GM12878 (cell line): ENCODE measurements at regions not wholly inside any gene's neighbourhood (a gene's known extent, or its start where the extent isn't known, plus 50 kb on each side); places are given as distances from the start of the nearest gene placed in this dataset.

Experiments
- ATAC-seq: fragments of 200-7000 bp; cut with Tn5 transposase; 3 replicates; pipeline ENCODE4 v1.9.1; 2020; ENCODE audit warnings: mild to moderate bottlenecking, moderate library complexity
- BruUV-seq: library from RNA; stranded (reverse); fragments of 400-500 nt; replicated peaks from 2 replicates; lab custom pipeline; 2021; lab: Mats Ljungman, UMichigan
- CTCF ChIA-PET: fragments of 300-600 bp; sonication (Branson Sonifier 250); formaldehyde crosslinking; extraction: SDS; loops from one replicate; lab custom pipeline; 2021; ENCODE audit warnings: inconsistent platforms; lab: Yijun Ruan, JAX
- POLR2A ChIA-PET: fragments of 350-600 bp; formaldehyde crosslinking; extraction: SDS; loops from one replicate; lab custom pipeline; 2021; ENCODE audit warnings: inconsistent platforms; lab: Charles Lee
- RAD21 ChIA-PET: fragments of 300-600 bp; sonication (Branson Sonifier 250); formaldehyde crosslinking; loops from one replicate; lab custom pipeline; 2023; ENCODE audit warnings: antibody characterized with exemption; ENCODE audit not compliant: unreplicated experiment; lab: Charles Lee
- SMC1A ChIA-PET: fragments of 300-600 bp; sonication (Branson Sonifier 250); formaldehyde crosslinking; loops from one replicate; lab custom pipeline; 2023; ENCODE audit not compliant: unreplicated experiment, uncharacterized antibody; lab: Charles Lee
- DNase-seq: peaks from one replicate; pipeline ENCODE4 v3.0.0-alpha.2; 2011; ENCODE audit warnings: low read depth, low spot score
- FAIRE-seq: peaks from 3 replicates; lab custom pipeline; 2011; peaks lifted over from hg19 to GRCh38; lab: Jason Lieb, UNC
- H2AFZ ChIP-seq: 2 replicates; pipeline ENCODE4 v1.6.0; 2011; ENCODE audit warnings: low read depth, low read length, control low read depth; ENCODE audit not compliant: control insufficient read depth
- H3K27ac ChIP-seq: 2 replicates; pipeline ENCODE4 v1.5.1; 2011; ENCODE audit warnings: control low read depth; ENCODE audit not compliant: control insufficient read depth, insufficient read depth
- H3K27me3 ChIP-seq, 2 experiments: replicated peaks in 1 of 2; 2 replicates each; pipeline versions ENCODE4 v1.6.0 to v1.6.1; 2011; ENCODE audit warnings: low read length in 1 of 2; ENCODE audit not compliant: control insufficient read depth in 2 of 2, insufficient read depth in 2 of 2
- H3K36me3 ChIP-seq, 2 experiments: 2 replicates each; pipeline ENCODE4 v1.5.1; 2011; ENCODE audit warnings: low read length in 1 of 2; ENCODE audit not compliant: control insufficient read depth in 2 of 2, insufficient read depth in 2 of 2
- H3K4me1 ChIP-seq: 2 replicates; pipeline ENCODE4 v1.6.1; 2011; ENCODE audit warnings: mild to moderate bottlenecking, low read length, moderate library complexity, mixed read lengths; ENCODE audit not compliant: control insufficient read depth, insufficient read depth
- H3K4me2 ChIP-seq: 2 replicates; pipeline ENCODE4 v1.6.0; 2011; ENCODE audit warnings: control low read depth; ENCODE audit not compliant: control insufficient read depth, insufficient read depth
- H3K4me3 ChIP-seq: fragments of 200-600 bp; sonication (generic); 2 replicates; pipeline ENCODE4 v1.5.1; 2016
- H3K79me2 ChIP-seq: 2 replicates; pipeline ENCODE4 v1.6.0; 2011; ENCODE audit warnings: low read length; ENCODE audit not compliant: control insufficient read depth, insufficient read depth
- H3K9ac ChIP-seq: 2 replicates; pipeline ENCODE4 v1.8.0; 2011; ENCODE audit warnings: low read length, control low read depth, mixed read lengths; ENCODE audit not compliant: control insufficient read depth, insufficient read depth
- H3K9me3 ChIP-seq: replicated peaks from 3 replicates; pipeline ENCODE4 v1.5.1; 2011; ENCODE audit warnings: mild to moderate bottlenecking, low read length; ENCODE audit not compliant: control insufficient read depth, insufficient read depth
- H4K20me1 ChIP-seq: 2 replicates; pipeline ENCODE4 v1.6.0; 2011; ENCODE audit not compliant: control insufficient read depth, insufficient read depth
- ATF7 ChIP-seq: fragments of 450-650 bp; IDR thresholded peaks from 2 replicates; pipeline ENCODE4 v1.6.1; 2016; ENCODE audit warnings: low read depth, mild to moderate bottlenecking
- CEBPB ChIP-seq, 2 experiments: fragments of 150-350 bp in 1 of 2; IDR thresholded peaks; 2 replicates each; pipeline ENCODE4 v1.6.1; 2012 to 2014; ENCODE audit warnings: low read depth in 2 of 2, low read length in 2 of 2, borderline replicate concordance in 1 of 2, inconsistent platforms in 1 of 2
- CHD1 ChIP-seq: IDR thresholded peaks from 2 replicates; pipeline ENCODE4 v1.6.1; 2012; ENCODE audit warnings: low read depth, low read length, improper control_type of control experiment
- GATAD2B ChIP-seq: fragments of 450-650 bp; conservative IDR thresholded peaks from 2 replicates; pipeline ENCODE4 v1.6.1; 2017; ENCODE audit warnings: low read depth, mild to moderate bottlenecking, moderate library complexity
- IKZF2 ChIP-seq, 2 experiments: fragments of 450-650 bp; IDR thresholded peaks; 2 replicates each; pipeline ENCODE4 v1.6.1; 2017; ENCODE audit warnings: mild to moderate bottlenecking in 2 of 2, moderate library complexity in 2 of 2
- NFYB ChIP-seq: IDR thresholded peaks from 2 replicates; pipeline ENCODE4 v1.6.1; 2011; ENCODE audit warnings: low read depth, mild to moderate bottlenecking, low read length, improper control_type of control experiment, moderate library complexity; ENCODE audit not compliant: insufficient read depth
- PML ChIP-seq: IDR thresholded peaks from 2 replicates; pipeline ENCODE4 v1.6.1; 2012; ENCODE audit warnings: low read length, inconsistent platforms
- POLR2AphosphoS2 ChIP-seq: IDR thresholded peaks from 2 replicates; pipeline ENCODE4 v1.6.1; 2011; ENCODE audit warnings: low read depth, mild to moderate bottlenecking, low read length, improper control_type of control experiment, moderate library complexity
- RAD51 ChIP-seq: fragments of 450-650 bp; IDR thresholded peaks from 2 replicates; pipeline ENCODE4 v1.6.1; 2016; ENCODE audit warnings: moderate library complexity, mild to moderate bottlenecking, inconsistent platforms
- SIN3A ChIP-seq: IDR thresholded peaks from 2 replicates; pipeline ENCODE4 v1.6.1; 2012; ENCODE audit warnings: low read depth, low read length, improper control_type of control experiment
- SMARCA5 ChIP-seq: fragments of 450-650 bp; IDR thresholded peaks from 2 replicates; pipeline ENCODE4 v1.6.1; 2017; ENCODE audit warnings: mild to moderate bottlenecking
- SPI1 ChIP-seq: IDR thresholded peaks from 2 replicates; pipeline ENCODE4 v1.6.1; 2011; ENCODE audit warnings: low read depth, mild to moderate bottlenecking, low read length, moderate library complexity, borderline replicate concordance; ENCODE audit not compliant: insufficient read depth
- TARDBP ChIP-seq: IDR thresholded peaks from 2 replicates; pipeline ENCODE4 v1.6.1; 2016; ENCODE audit warnings: borderline replicate concordance
- TCF7 ChIP-seq: IDR thresholded peaks from 2 replicates; pipeline ENCODE4 v1.6.1; 2014; ENCODE audit warnings: antibody characterized with exemption, borderline replicate concordance
- ZNF217 ChIP-seq: fragments of 450-650 bp; IDR thresholded peaks from 2 replicates; pipeline ENCODE4 v1.6.1; 2017; ENCODE audit warnings: antibody characterized with exemption, mild to moderate bottlenecking
- WGBS: methylation state at CpG from one replicate; pipeline ENCODE4 v1.1.6; 2016; ENCODE audit warnings: low lambda C conversion rate; ENCODE audit not compliant: insufficient replicate concordance, insufficient coverage; ENCODE audit errors: missing lambda C conversion rate; 5-methylcytosine and 5-hydroxymethylcytosine counted together
- in situ Hi-C: fragments of 300-500 bp; cut with MboI; formaldehyde crosslinking; loops from 9 replicates; pipeline ENCODE4 v1.14.3; 2018; ENCODE audit warnings: mixed read lengths
- intact Hi-C: fragments of 100-400 bp; cut with micrococcal nuclease; formaldehyde crosslinking; loops from one replicate; pipeline ENCODE4 v1.14.2; 2022; ENCODE audit not compliant: unreplicated experiment
- TF ChIP-seq, protein P1 (sequence below): IDR thresholded peaks from 2 replicates; pipeline ENCODE4 v1.6.1; 2012; ENCODE audit warnings: mild to moderate bottlenecking, low read depth, low read length
- TF ChIP-seq, protein P2 (sequence below): fragments of 450-650 bp; IDR thresholded peaks from 2 replicates; pipeline ENCODE4 v1.6.1; 2018; ENCODE audit warnings: borderline replicate concordance, mild to moderate bottlenecking; ENCODE audit not compliant: partially characterized antibody
- TF ChIP-seq, protein P3 (sequence below): fragments of 450-650 bp; IDR thresholded peaks from 2 replicates; pipeline ENCODE4 v1.6.1; 2017; ENCODE audit warnings: antibody characterized with exemption, mild to moderate bottlenecking, moderate library complexity

DNA sequence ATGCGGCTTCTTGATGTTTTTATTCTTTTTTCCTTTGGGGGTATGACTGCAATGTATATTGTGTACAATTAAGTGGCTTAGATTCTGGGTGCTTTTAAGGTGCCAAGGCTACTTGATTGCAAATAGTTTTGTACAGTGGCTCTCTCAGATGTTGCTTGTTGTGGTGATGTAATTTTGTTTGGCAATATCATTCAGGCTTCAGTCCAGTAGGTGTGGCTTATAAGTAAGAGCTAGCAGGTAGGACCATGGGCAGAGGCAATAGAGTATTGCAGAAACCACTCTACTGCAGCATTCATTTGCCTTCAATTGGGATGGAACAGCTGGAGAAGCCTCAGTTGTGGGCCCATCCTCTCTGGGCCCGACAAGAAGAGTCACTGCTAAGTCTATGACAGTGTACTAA, 407.9 kb upstream of the MAN1A1 start:
- Histone ChIP-seq H4K20me1 (no peaks in the 10 kb centered on the region), H3K36me3 (no peaks in the 10 kb centered on the region), H3K27ac (no peak overlapping the region), H3K79me2 (no peaks in the 10 kb centered on the region), H3K4me2 (no peak overlapping the region), H3K4me1 (no peaks in the 10 kb centered on the region), H2AFZ (no peak overlapping the region), H3K4me3 (no peak overlapping the region), H3K9ac (no peak overlapping the region), H3K9me3 (no peaks in the 10 kb centered on the region), H3K27me3 (no peaks in the 10 kb centered on the region)
- POLR2A ChIA-PET, result no interaction called here
- DNase-seq, result no peak
- SMC1A ChIA-PET, result no interaction called here
- CTCF ChIA-PET, result interaction anchor here (3.1 kb wide), 1 partner anchor 15 kb away, joined by 10 read pairs; no protein-coding TSS in a partner anchor
- no peak for TF ChIP-seq IKZF2 (IDR thresholded peaks at IDR 0.05)
- no peak for TF ChIP-seq CEBPB (IDR thresholded peaks at IDR 0.05; ENCODE audit: borderline replicate concordance in 1 of 2, low read depth in 2 of 2, low read length in 2 of 2)
- TF ChIP-seq GATAD2B, result no peak
- TF ChIP-seq SMARCA5, result no peak
- no peak for TF ChIP-seq PML
- TF ChIP-seq POLR2AphosphoS2, result no peak
- TF ChIP-seq TARDBP, result no peak
- TF ChIP-seq SIN3A, result no peak
- no peak for TF ChIP-seq SPI1
- no peak for TF ChIP-seq ZNF217
- TF ChIP-seq, protein P1, sequence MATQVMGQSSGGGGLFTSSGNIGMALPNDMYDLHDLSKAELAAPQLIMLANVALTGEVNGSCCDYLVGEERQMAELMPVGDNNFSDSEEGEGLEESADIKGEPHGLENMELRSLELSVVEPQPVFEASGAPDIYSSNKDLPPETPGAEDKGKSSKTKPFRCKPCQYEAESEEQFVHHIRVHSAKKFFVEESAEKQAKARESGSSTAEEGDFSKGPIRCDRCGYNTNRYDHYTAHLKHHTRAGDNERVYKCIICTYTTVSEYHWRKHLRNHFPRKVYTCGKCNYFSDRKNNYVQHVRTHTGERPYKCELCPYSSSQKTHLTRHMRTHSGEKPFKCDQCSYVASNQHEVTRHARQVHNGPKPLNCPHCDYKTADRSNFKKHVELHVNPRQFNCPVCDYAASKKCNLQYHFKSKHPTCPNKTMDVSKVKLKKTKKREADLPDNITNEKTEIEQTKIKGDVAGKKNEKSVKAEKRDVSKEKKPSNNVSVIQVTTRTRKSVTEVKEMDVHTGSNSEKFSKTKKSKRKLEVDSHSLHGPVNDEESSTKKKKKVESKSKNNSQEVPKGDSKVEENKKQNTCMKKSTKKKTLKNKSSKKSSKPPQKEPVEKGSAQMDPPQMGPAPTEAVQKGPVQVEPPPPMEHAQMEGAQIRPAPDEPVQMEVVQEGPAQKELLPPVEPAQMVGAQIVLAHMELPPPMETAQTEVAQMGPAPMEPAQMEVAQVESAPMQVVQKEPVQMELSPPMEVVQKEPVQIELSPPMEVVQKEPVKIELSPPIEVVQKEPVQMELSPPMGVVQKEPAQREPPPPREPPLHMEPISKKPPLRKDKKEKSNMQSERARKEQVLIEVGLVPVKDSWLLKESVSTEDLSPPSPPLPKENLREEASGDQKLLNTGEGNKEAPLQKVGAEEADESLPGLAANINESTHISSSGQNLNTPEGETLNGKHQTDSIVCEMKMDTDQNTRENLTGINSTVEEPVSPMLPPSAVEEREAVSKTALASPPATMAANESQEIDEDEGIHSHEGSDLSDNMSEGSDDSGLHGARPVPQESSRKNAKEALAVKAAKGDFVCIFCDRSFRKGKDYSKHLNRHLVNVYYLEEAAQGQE, result no peak
- TF ChIP-seq TCF7, result no peak
- no peak for TF ChIP-seq CHD1
- TF ChIP-seq, protein P2, sequence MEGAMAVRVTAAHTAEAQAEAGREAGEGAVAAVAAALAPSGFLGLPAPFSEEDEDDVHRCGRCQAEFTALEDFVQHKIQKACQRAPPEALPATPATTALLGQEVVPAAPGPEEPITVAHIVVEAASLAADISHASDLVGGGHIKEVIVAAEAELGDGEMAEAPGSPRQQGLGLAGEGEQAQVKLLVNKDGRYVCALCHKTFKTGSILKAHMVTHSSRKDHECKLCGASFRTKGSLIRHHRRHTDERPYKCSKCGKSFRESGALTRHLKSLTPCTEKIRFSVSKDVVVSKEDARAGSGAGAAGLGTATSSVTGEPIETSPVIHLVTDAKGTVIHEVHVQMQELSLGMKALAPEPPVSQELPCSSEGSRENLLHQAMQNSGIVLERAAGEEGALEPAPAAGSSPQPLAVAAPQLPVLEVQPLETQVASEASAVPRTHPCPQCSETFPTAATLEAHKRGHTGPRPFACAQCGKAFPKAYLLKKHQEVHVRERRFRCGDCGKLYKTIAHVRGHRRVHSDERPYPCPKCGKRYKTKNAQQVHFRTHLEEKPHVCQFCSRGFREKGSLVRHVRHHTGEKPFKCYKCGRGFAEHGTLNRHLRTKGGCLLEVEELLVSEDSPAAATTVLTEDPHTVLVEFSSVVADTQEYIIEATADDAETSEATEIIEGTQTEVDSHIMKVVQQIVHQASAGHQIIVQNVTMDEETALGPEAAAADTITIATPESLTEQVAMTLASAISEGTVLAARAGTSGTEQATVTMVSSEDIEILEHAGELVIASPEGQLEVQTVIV, result no peak
- TF ChIP-seq, protein P3, sequence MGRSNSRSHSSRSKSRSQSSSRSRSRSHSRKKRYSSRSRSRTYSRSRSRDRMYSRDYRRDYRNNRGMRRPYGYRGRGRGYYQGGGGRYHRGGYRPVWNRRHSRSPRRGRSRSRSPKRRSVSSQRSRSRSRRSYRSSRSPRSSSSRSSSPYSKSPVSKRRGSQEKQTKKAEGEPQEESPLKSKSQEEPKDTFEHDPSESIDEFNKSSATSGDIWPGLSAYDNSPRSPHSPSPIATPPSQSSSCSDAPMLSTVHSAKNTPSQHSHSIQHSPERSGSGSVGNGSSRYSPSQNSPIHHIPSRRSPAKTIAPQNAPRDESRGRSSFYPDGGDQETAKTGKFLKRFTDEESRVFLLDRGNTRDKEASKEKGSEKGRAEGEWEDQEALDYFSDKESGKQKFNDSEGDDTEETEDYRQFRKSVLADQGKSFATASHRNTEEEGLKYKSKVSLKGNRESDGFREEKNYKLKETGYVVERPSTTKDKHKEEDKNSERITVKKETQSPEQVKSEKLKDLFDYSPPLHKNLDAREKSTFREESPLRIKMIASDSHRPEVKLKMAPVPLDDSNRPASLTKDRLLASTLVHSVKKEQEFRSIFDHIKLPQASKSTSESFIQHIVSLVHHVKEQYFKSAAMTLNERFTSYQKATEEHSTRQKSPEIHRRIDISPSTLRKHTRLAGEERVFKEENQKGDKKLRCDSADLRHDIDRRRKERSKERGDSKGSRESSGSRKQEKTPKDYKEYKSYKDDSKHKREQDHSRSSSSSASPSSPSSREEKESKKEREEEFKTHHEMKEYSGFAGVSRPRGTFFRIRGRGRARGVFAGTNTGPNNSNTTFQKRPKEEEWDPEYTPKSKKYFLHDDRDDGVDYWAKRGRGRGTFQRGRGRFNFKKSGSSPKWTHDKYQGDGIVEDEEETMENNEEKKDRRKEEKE, result no peak
- no peak for TF ChIP-seq ATF7
- no peak for TF ChIP-seq RAD51
- no peak for TF ChIP-seq NFYB
- in situ Hi-C loops, result no loop called here
- ATAC-seq, result no peak
- RAD21 ChIA-PET, result no interaction called here
- no TSS peak for BruUV-seq
- 0% methylated on average over 2 of the region's 2 CpGs for WGBS
- intact Hi-C loops, result no loop called here
- no peak for FAIRE-seq
